HepG2 (cell line): ENCODE measurements at regions not wholly inside any gene's neighbourhood (a gene's known extent, or its start where the extent isn't known, plus 50 kb on each side); places are given as distances from the start of the nearest gene placed in this dataset.

ENCODE experiments used
- ATAC-seq: fragments of 200-7000 bp; cut with Tn5 transposase; 3 replicates; pipeline ENCODE4 v1.9.1; 2020; ENCODE audit warnings: mild to moderate bottlenecking, moderate library complexity
- BruUV-seq: library from RNA; stranded (reverse); fragments of 400-500 nt; replicated peaks from 2 replicates; lab custom pipeline; 2021; lab: Mats Ljungman, UMichigan
- CTCF ChIA-PET: fragments of 300-600 bp; formaldehyde crosslinking; extraction: SDS; loops from one replicate; lab custom pipeline; 2021; ENCODE audit warnings: low total read pairs, inconsistent platforms, low intra/inter-chr PET ratio; lab: Yijun Ruan, JAX
- POLR2A ChIA-PET: fragments of 350-600 bp; sonication (Branson Sonifier 250); formaldehyde crosslinking; loops from one replicate; lab custom pipeline; 2020; ENCODE audit warnings: antibody characterized with exemption, inconsistent platforms; lab: Yijun Ruan, JAX
- DNase-seq: peaks from one replicate; pipeline ENCODE4 v3.0.0-alpha.2; 2015; ENCODE audit warnings: low spot score
- FAIRE-seq: peaks from 3 replicates; lab custom pipeline; 2011; peaks lifted over from hg19 to GRCh38; lab: Jason Lieb, UNC
- H2AFZ ChIP-seq: one replicate; pipeline ENCODE4 v1.6.1; 2011; ENCODE audit warnings: low read length, inconsistent platforms
- H3K27ac ChIP-seq: fragments of 300-600 bp; 3 replicates; pipeline ENCODE4 v1.8.0; 2011; ENCODE audit warnings: mixed run types, mild to moderate bottlenecking, mixed read lengths, low read length, inconsistent platforms; ENCODE audit not compliant: insufficient read depth; ENCODE audit errors: extremely low read length
- H3K27me3 ChIP-seq, 2 experiments: fragments of 200-600 bp in 1 of 2; 2 replicates in 1 of 2; 3 replicates in 1 of 2; pipeline versions ENCODE4 v1.6.0 to v1.8.0; 2011; ENCODE audit warnings: low read length in 2 of 2, mild to moderate bottlenecking in 2 of 2, moderate library complexity in 2 of 2, inconsistent platforms in 1 of 2; ENCODE audit not compliant: insufficient read depth in 2 of 2, control insufficient read depth in 1 of 2
- H3K36me3 ChIP-seq, 2 experiments: fragments of 200-600 bp in 1 of 2; replicated peaks in 1 of 2; 2 replicates in 1 of 2; 3 replicates in 1 of 2; pipeline versions ENCODE4 v1.5.1 to v1.8.0; 2011; ENCODE audit warnings: low read length in 2 of 2, inconsistent platforms in 1 of 2; ENCODE audit not compliant: insufficient read depth in 2 of 2, control insufficient read depth in 1 of 2
- H3K4me1 ChIP-seq: 2 replicates; pipeline ENCODE4 v1.5.1; 2012; ENCODE audit warnings: low read length, inconsistent platforms; ENCODE audit not compliant: insufficient read depth
- H3K4me2 ChIP-seq: 2 replicates; pipeline ENCODE4 v1.6.0; 2011; ENCODE audit warnings: low read depth, low read length, inconsistent platforms
- H3K4me3 ChIP-seq, 3 experiments: fragments of 200-600 bp in 1 of 3; sonication (generic), shearing (Covaris generic) in 1 of 3; replicated peaks in 1 of 3; 2 replicates each; pipeline ENCODE4 v1.5.1; 2011 to 2016; ENCODE audit warnings: low read length in 3 of 3, inconsistent platforms in 2 of 3, low read depth in 2 of 3, mild to moderate bottlenecking in 2 of 3, control low read depth in 1 of 3, mixed read lengths in 1 of 3; ENCODE audit not compliant: insufficient read depth in 1 of 3
- H3K79me2 ChIP-seq: one replicate; pipeline ENCODE4 v1.6.1; 2011; ENCODE audit warnings: low read length, inconsistent platforms; ENCODE audit not compliant: insufficient read depth
- H3K9ac ChIP-seq: 2 replicates; pipeline ENCODE4 v1.6.0; 2011; ENCODE audit warnings: mild to moderate bottlenecking, low read depth, low read length, inconsistent platforms; ENCODE audit not compliant: insufficient read depth
- H3K9me3 ChIP-seq: 2 replicates; pipeline ENCODE4 v1.5.1; 2012; ENCODE audit warnings: mild to moderate bottlenecking, low read length
- H4K20me1 ChIP-seq: 2 replicates; pipeline ENCODE4 v1.6.0; 2011; ENCODE audit warnings: inconsistent platforms, mild to moderate bottlenecking, low read length, moderate library complexity; ENCODE audit not compliant: insufficient read depth
- ARID3A ChIP-seq: IDR thresholded peaks from 2 replicates; pipeline ENCODE4 v1.6.1; 2012; ENCODE audit warnings: low read depth, low read length, improper control_type of control experiment
- HOXA9 ChIP-seq: sonication (generic); formaldehyde crosslinking; IDR thresholded peaks from 2 replicates; pipeline ENCODE4 v1.8.1; 2022; ENCODE audit warnings: missing genetic modification reagents, mild to moderate bottlenecking, moderate library complexity, borderline replicate concordance
- KAT2B ChIP-seq: fragments of 150-350 bp; IDR thresholded peaks from 2 replicates; pipeline ENCODE4 v1.6.1; 2014; ENCODE audit warnings: low read depth, low read length, borderline replicate concordance
- KLF11 ChIP-seq: IDR thresholded peaks from 2 replicates; pipeline ENCODE4 v1.6.1; 2016; ENCODE audit warnings: missing compliant biosample characterization
- KLF15 ChIP-seq: sonication (generic); formaldehyde crosslinking; IDR thresholded peaks from 2 replicates; pipeline ENCODE4 v1.8.1; 2023; ENCODE audit warnings: borderline replicate concordance, mild to moderate bottlenecking, inconsistent platforms, missing genetic modification reagents, mixed read lengths
- KMT2A ChIP-seq: sonication (generic); formaldehyde crosslinking; IDR thresholded peaks from 2 replicates; pipeline ENCODE4 v1.4.0; 2020; ENCODE audit warnings: missing genetic modification reagents
- LBX2 ChIP-seq: sonication (generic); formaldehyde crosslinking; IDR thresholded peaks from 2 replicates; pipeline ENCODE4 v1.5.0; 2020; ENCODE audit warnings: missing genetic modification reagents, mild to moderate bottlenecking, borderline replicate concordance
- MIER2 ChIP-seq: IDR thresholded peaks from 2 replicates; pipeline ENCODE4 v1.6.1; 2016; ENCODE audit warnings: missing biosample characterization, missing genetic modification reagents
- PCBP1 ChIP-seq: fragments of 200-400 bp; formaldehyde crosslinking; IDR thresholded peaks from 2 replicates; pipeline ENCODE4 v1.6.1; 2017; ENCODE audit warnings: mild to moderate bottlenecking, low read depth, low read length, borderline replicate concordance
- POLR2AphosphoS5 ChIP-seq: IDR thresholded peaks from 2 replicates; pipeline ENCODE4 v1.6.1; 2012; ENCODE audit warnings: low read depth, low read length
- RELA ChIP-seq: sonication (generic); formaldehyde crosslinking; IDR thresholded peaks from 2 replicates; pipeline ENCODE4 v1.4.0; 2020; ENCODE audit warnings: missing genetic modification reagents
- SRSF4 ChIP-seq: fragments of 200-400 bp; formaldehyde crosslinking; IDR thresholded peaks from one replicate; pipeline ENCODE4 v1.6.1; 2018; ENCODE audit warnings: mild to moderate bottlenecking, low read depth, low read length, moderate library complexity; ENCODE audit not compliant: poor library complexity, severe bottlenecking
- ZNF207 ChIP-seq: fragments of 450-650 bp; IDR thresholded peaks from 2 replicates; pipeline ENCODE4 v1.6.1; 2016; ENCODE audit warnings: antibody characterized with exemption, borderline replicate concordance
- WGBS: methylation state at CpG from one replicate; pipeline ENCODE4 v1.1.6; 2017; ENCODE audit warnings: low lambda C conversion rate; 5-methylcytosine and 5-hydroxymethylcytosine counted together
- in situ Hi-C: cut with HindIII; loops from 2 replicates; pipeline ENCODE4 v1.10.0; 2017; ENCODE audit warnings: low pct_unique_long_range_greater_than_20kb; ENCODE audit not compliant: extremely low pct_ligation_motif_present
- intact Hi-C: fragments of 100-400 bp; cut with micrococcal nuclease; formaldehyde crosslinking; loops from one replicate; pipeline ENCODE4 v1.10.0; 2022; ENCODE audit not compliant: unreplicated experiment
- TF ChIP-seq, protein P1 (sequence below): sonication (generic); formaldehyde crosslinking; IDR thresholded peaks from 2 replicates; pipeline ENCODE4 v1.5.0; 2020; ENCODE audit warnings: mild to moderate bottlenecking, missing genetic modification reagents
- TF ChIP-seq, protein P2 (sequence below): sonication (generic); formaldehyde crosslinking; IDR thresholded peaks from 2 replicates; pipeline ENCODE4 v1.4.0; 2020; ENCODE audit warnings: mild to moderate bottlenecking, missing genetic modification reagents, borderline replicate concordance

GRCh38 chr16:86946981-86947380 is 368.6 kb downstream of the FOXL1 start (continued):
- TF ChIP-seq, protein P1, sequence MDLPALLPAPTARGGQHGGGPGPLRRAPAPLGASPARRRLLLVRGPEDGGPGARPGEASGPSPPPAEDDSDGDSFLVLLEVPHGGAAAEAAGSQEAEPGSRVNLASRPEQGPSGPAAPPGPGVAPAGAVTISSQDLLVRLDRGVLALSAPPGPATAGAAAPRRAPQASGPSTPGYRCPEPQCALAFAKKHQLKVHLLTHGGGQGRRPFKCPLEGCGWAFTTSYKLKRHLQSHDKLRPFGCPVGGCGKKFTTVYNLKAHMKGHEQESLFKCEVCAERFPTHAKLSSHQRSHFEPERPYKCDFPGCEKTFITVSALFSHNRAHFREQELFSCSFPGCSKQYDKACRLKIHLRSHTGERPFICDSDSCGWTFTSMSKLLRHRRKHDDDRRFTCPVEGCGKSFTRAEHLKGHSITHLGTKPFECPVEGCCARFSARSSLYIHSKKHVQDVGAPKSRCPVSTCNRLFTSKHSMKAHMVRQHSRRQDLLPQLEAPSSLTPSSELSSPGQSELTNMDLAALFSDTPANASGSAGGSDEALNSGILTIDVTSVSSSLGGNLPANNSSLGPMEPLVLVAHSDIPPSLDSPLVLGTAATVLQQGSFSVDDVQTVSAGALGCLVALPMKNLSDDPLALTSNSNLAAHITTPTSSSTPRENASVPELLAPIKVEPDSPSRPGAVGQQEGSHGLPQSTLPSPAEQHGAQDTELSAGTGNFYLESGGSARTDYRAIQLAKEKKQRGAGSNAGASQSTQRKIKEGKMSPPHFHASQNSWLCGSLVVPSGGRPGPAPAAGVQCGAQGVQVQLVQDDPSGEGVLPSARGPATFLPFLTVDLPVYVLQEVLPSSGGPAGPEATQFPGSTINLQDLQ (CRISPR knock-in tag) = no peak
- TF ChIP-seq ARID3A (no peak), PCBP1 (no peak), ZNF207 (no peak), POLR2AphosphoS5 (no peak)
- TF ChIP-seq, all 625 proteins: peak for 0

GRCh38 chr16:86948046-86948445 is 369.1 kb downstream of the C16orf95 start:
- CTCF ChIA-PET = no interaction called here
- intact Hi-C loops = no loop called here
- ATAC-seq = no peak
- TF ChIP-seq LBX2 = no peak
- no peak for TF ChIP-seq KMT2A (CRISPR knock-in tag)
- TF ChIP-seq KLF11 = no peak
- no peak for TF ChIP-seq HOXA9 (CRISPR knock-in tag)
- TF ChIP-seq KLF15 (CRISPR knock-in tag) = no peak
- TF ChIP-seq SRSF4 = no peak
- TF ChIP-seq, protein P2, sequence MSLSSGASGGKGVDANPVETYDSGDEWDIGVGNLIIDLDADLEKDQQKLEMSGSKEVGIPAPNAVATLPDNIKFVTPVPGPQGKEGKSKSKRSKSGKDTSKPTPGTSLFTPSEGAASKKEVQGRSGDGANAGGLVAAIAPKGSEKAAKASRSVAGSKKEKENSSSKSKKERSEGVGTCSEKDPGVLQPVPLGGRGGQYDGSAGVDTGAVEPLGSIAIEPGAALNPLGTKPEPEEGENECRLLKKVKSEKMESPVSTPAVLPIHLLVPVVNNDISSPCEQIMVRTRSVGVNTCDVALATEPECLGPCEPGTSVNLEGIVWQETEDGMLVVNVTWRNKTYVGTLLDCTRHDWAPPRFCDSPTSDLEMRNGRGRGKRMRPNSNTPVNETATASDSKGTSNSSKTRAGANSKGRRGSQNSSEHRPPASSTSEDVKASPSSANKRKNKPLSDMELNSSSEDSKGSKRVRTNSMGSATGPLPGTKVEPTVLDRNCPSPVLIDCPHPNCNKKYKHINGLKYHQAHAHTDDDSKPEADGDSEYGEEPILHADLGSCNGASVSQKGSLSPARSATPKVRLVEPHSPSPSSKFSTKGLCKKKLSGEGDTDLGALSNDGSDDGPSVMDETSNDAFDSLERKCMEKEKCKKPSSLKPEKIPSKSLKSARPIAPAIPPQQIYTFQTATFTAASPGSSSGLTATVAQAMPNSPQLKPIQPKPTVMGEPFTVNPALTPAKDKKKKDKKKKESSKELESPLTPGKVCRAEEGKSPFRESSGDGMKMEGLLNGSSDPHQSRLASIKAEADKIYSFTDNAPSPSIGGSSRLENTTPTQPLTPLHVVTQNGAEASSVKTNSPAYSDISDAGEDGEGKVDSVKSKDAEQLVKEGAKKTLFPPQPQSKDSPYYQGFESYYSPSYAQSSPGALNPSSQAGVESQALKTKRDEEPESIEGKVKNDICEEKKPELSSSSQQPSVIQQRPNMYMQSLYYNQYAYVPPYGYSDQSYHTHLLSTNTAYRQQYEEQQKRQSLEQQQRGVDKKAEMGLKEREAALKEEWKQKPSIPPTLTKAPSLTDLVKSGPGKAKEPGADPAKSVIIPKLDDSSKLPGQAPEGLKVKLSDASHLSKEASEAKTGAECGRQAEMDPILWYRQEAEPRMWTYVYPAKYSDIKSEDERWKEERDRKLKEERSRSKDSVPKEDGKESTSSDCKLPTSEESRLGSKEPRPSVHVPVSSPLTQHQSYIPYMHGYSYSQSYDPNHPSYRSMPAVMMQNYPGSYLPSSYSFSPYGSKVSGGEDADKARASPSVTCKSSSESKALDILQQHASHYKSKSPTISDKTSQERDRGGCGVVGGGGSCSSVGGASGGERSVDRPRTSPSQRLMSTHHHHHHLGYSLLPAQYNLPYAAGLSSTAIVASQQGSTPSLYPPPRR (CRISPR knock-in tag) = no peak
- TF ChIP-seq RELA (CRISPR knock-in tag) = no peak
- no peak for TF ChIP-seq MIER2 (CRISPR knock-in tag)
- TF ChIP-seq KAT2B = no peak

More at GRCh38 chr16:86948046-86948445, 369.1 kb downstream of the C16orf95 start:
- Histone ChIP-seq H2AFZ (no peak overlapping the region), H3K4me3 (no peak overlapping the region), H3K79me2 (no peaks in the 10 kb centered on the region), H3K36me3 (no peaks in the 10 kb centered on the region), H3K9me3 (no peaks in the 10 kb centered on the region), H3K4me1 (no peaks in the 10 kb centered on the region), H3K27me3 (peaks cover 4 to 37% of the 10 kb centered on the region in 2 experiments; a peak in 3 of 5 replicates), H4K20me1 (no peaks in the 10 kb centered on the region), H3K27ac (no peak overlapping the region), H3K4me2 (no peak overlapping the region), H3K9ac (no peak overlapping the region)
- no TSS peak for BruUV-seq
- in situ Hi-C loops = no loop called here
- FAIRE-seq (no peak), DNase-seq (no peak)
- POLR2A ChIA-PET = no interaction called here
- WGBS = 19% methylated on average over 12 of the region's 12 CpGs
